NCI-H2081 treated with DMSO at 0.1 percent for 48 hours (cell line): ENCODE measurements at regions not wholly inside any gene's neighbourhood (a gene's known extent, or its start where the extent isn't known, plus 50 kb on each side); places are given as distances from the start of the nearest gene placed in this dataset.

Source experiments
- DNase-seq: peaks from one replicate; lab custom pipeline; 2025; lab: John Stamatoyannopoulos, UW

- no peak for DNase-seq
Observed at GRCh38 chr2:207236156-207236935, 70.6 kb upstream of the KLF7 start.

- DNase-seq = no peak
Observed at GRCh38 chr2:207238831-207239701, 73.3 kb upstream of the KLF7 start.

DNA sequence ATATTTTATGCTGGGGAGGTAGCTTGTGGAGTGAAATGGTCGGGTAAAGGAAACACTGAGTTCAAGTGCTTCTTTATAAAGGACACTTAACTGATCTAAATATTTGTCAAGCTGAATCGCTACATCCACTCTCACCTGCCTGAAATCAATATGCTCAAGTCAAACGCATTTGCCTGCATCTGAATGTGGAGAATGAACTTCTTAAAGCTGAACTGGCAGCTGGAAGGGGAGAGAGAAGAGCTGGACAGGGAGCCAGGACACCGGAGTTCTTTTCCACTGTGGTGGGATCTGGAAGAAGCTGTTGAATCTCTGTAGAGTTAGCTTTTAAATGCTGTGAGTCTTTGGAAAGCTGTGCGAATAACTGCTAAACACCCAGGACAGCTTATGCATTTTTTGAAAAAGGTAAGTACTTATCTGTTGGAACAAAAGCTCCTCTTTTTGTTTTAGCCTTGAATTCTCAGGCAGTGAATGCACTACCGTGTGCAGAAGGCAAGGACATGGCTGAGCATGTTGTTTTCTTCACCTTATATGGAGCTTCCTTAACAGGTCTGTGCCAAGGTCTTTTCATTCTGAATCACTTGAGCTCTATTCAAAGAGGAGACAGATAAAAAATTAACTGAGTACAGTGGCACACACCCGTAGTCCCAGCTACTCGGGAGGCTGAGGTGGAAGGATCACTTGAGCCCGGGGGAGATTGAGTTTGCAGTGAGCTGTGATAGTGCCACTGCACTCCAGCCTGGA, 74.2 kb upstream of the KLF7 start:
- DNase-seq = no peak

- DNase-seq = no peak
Observed at GRCh38 chr2:207240649-207241048, 74.9 kb upstream of the KLF7 start.

- no peak for DNase-seq
Observed at GRCh38 chr2:207241198-207241597, 75.5 kb upstream of the KLF7 start.

- DNase-seq = no peak
Observed at GRCh38 chr2:207243601-207244000, 77.9 kb upstream of the KLF7 start.

DNA sequence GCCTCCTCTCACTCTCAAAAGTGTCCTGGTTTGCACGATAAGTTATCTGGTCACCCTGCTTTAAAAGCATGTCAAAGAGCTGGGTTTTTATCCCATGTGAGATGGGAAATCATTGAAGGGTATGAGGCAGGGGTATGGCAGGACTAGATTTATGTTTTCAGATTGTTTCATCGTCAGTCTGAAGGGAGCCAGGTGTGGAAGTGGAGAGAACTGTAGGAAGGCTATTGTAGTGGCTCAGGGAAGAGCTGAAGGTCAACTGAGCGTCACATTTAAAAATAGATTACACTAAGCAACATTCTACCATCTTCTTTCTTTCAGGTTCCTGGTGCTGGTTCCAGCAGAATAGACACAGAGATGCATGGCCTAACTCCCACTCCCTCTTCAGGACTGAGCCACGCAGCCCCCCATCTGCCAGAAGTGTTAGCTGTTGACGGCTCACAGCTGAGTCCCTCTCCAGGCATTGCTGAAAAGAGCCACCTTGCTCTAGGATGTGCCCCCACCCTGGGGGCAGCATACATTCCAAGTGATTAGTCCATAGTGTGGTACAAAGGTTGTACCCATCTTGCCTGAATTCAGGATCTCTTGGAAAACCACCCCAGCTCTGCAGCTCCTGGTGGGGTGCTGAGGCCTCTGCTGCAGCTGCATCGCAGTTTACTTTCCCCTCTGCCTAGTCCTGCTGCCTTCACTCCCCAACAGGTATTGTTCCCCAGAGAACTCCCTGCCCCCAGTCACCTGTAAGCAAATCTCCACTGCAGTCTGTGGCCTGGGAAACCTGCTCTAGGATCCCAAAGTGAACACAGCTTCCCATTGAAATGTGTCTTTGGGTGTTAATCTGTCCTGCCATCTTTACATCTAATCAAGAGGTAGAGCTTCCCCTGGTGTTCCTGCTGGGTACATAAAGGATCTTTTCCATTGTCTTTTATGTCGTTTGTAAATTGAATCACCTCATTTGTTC, 79.5 kb upstream of the KLF7 start:
- DNase-seq = no peak

- no peak for DNase-seq
Observed at GRCh38 chr2:207248702-207249377, 83.1 kb upstream of the KLF7 start.

DNA sequence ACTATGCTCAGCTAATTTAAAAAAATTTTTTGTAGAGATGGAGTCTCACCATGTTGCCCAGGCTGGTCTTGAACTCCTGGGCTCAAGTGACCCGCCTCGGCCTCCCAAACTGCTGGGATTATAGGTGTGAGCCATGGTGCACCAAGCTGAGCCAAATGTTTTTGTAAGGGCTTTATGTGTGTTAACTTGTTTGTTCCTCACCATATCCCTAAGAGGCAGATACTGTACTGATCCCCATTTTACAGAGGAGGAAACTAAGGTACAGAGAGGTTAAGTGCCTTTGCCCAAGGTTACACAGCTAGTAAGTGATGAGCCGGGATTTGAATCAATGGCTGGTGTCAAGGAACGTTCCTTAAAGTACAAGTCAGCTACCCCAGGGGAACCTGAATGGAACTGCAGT, 85.3 kb upstream of the KLF7 start:
- no peak for DNase-seq

DNA sequence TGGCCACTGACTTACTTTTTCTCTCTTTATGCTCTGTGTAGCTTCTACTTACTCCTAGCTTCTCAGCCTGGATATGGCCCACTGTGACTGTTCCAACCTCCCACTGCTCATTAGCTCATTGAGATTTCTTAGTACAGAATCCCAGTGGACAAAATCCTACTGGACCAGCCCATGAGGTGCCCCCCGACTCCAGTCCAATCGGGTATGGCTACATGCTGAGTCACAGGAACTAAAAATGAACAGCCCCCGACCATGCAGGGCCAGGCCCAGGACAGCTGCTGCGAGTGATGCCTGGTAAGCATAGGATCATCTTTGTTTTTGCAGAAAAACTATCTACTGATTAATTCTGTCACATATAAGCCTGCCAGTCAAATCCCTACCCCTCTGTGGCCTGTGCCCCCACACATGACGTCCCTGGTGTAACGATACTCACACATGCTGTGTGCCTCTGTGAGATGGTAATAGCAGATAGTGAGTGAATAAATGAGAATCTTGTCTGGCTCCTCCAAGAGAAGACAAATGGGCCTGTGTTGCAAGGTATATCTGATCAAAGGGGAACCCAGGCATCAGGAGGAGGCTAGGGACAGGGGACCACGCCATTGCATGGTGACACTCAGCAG, 85.9 kb upstream of the KLF7 start:
- DNase-seq = no peak

DNA sequence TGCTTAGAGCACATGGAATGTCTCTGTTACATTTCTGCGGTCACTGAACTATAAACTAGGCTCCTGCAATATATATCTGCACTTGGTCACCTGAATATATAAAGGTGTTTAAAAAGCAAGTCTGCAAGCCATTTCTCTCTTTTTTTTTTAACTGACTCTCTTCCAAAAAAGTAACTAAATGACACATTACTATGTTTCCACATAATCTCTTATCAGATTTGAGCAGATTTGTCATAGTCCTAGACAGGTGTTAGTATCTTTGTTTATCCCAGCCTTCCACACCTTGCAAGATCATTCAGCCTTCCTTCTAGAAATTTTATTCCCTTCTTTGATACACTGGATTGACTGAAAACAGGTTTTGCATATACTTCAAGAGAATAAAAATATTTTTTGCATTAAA, 86.7 kb upstream of the KLF7 start:
- DNase-seq = no peak

DNA sequence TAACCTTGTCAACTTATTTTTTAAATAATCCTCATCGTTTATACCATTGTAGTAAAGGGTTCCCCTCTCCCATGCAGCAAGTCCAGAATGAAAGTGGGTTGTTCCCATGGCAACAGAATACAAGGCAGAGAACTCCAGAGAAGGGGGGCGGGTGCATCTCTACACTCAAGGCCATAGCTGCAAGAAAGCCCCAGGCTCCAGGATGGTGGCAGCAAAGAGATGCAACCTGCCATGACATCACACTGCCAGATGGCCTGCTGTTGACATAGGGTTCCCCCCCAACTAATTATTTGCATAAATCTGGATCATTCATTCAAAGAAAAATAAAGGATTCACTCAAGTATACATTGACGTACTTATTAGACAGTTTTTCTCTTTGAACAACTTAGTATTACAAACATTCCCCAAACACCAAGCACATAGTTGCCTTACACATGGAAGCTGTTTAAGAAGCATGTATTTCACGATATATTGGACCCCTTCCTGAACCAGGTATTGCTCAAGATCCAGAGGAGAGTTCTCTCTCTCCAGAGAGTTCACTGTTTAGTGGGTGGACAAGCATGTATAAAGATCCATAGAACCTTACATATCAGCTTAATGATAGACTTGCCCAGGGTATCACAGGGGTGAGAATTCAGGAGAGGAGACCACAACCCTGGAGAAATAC, 87.4 kb upstream of the KLF7 start:
- DNase-seq = no peak

DNA sequence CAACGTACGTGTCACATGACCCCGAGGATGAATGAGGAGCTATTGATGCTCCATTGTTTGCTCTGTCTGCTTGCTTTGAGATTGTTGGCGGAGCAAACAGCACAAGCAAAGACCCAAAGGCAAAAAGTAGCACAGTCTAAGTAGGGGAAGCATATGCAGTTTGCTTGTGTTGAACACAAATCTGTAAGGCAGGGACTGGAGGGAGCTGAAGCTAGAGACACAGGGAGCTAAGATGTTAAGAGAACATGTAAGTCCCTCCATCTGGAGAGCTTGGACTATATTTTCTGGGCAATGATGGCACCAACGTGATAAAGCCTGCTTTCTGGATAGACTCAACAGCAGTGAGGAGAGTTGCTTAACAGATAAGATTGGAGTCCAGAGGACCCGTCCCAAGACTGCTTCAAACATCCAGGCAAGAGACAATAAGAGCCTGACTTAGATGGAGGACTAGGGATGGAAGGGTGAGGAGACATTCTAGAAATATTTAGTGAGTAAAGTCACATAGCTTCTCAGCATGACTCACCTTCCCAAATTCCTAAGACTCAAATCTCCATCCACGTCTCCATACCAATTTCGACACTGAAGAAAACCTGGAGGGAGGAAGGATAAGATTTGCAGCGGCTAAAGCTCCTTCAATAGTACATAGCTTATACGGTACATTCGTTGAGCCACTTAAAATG, 88.1 kb upstream of the KLF7 start:
- no peak for DNase-seq

- no peak for DNase-seq
Observed at GRCh38 chr2:207254591-207255464, 89.1 kb upstream of the KLF7 start.

DNA sequence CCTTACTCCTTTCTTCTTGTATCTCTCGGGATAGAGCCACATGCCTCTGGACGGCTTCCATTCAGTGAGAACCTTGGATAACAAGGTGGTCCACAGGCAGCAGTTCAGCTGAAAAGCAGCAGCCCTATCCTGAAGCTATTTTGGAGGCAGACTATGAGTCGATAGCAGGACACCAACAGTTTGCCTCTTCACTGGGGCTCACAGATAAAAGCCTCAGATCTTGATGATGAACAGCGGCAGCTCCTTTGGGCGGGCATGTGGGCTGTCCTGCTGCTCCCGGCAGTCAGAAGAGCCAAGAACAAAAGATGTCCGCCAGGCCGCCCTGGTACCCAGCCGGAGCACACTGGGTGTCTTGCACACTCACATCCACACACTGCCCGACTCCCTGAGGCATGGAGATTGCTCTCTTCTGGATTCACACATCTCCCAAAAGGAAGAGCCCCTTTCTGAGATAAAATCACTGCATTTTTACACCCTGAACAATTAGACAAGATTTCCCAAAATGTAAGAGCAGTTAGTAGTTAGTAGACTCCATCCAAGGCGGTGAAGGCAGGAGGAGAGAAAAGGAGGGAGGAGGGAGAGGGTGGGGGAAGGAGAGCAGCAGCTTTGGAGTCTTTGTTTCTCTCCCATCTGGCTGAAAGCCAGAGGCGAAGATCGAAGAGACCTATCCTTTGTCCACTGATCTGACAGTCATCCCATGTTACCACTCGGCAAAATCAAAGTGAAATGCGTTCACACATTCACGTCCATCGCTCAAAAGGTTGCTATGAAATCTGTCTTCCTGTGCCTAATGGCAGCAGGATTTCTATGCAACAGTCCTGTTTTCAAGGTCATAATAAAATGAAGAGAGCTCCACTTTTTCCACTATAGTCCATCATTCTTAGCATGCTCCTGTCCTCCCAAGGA, 90.1 kb upstream of the KLF7 start:
- no peak for DNase-seq

DNA sequence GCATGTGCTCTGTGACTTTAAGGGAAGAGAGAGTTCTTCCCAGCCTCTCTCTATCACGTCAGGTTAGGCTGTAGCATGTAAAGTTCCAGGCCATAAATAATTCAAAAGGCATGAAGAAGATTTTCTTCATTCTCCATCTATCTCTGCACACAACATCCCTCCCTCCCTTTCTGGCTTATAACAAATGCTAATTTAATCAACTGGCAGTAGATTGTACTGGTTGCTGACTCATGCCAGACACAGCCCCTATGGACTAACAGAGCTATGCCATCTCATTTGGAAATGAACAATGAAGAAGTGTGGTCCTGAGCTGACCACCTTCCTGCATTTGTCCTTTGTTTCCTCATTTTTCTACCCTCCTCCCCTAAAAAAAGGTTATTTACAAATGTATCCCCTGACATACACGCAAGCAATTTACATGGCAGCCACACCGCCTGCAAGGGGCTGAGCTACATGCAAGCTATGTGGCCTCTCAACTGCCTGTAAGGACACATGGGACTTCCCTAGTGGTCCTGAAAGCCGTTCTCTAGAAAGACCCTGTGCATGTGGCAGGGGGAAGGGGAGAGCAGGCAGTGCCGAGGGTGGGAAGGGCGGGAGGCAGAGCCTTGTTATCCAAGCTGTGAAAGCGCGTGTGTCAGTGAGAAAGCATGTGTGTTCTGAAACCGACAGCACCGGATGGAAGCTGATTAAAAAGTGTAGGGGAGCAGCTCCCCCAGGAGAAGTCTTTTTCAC, 90.9 kb upstream of the KLF7 start:
- no peak for DNase-seq
